Spinal cord (tissue), 9 donors: ENCODE measurements at regions not wholly inside any gene's neighbourhood (a gene's known extent, or its start where the extent isn't known, plus 50 kb on each side); places are given as distances from the start of the nearest gene placed in this dataset.
"Not testable (repeated sequence)": the region's sequence is repeated elsewhere in the genome, so short reads cannot be mapped to it uniquely, and the experiment has no call there.

Experiments
- DNase-seq, 6 donors: peaks; one replicate each; pipeline versions ENCODE4 v3.0.0 to v3.0.0-alpha.2; 2013 to 2015; ENCODE audit warnings: low spot score in 6 of 6, low read depth in 4 of 6
- H3K27ac ChIP-seq: one replicate; pipeline ENCODE4 v1.5.1; 2013; ENCODE audit warnings: low read depth, low read length, control low read depth
- H3K27me3 ChIP-seq: one replicate; pipeline ENCODE4 v1.6.1; 2013; ENCODE audit warnings: low read length; ENCODE audit not compliant: control insufficient read depth, insufficient read depth
- H3K36me3 ChIP-seq: one replicate; pipeline ENCODE4 v1.6.1; 2013; ENCODE audit warnings: low read length; ENCODE audit not compliant: control insufficient read depth, insufficient read depth
- H3K4me1 ChIP-seq: one replicate; pipeline ENCODE4 v1.6.1; 2013; ENCODE audit warnings: low read length; ENCODE audit not compliant: control insufficient read depth, insufficient read depth
- H3K4me3 ChIP-seq: one replicate; pipeline ENCODE4 v1.5.1; 2013; ENCODE audit warnings: low read depth, low read length, control low read depth
- H3K9me3 ChIP-seq: one replicate; pipeline ENCODE4 v1.6.1; 2013; ENCODE audit warnings: low read length; ENCODE audit not compliant: control insufficient read depth, insufficient read depth
- WGBS: methylation state at CpG from one replicate; pipeline ENCODE4 v1.1.5; 2013; ENCODE audit warnings: missing lambda C conversion rate; ENCODE audit not compliant: insufficient coverage; 5-methylcytosine and 5-hydroxymethylcytosine counted together
- donor health status: healthy.

DNA sequence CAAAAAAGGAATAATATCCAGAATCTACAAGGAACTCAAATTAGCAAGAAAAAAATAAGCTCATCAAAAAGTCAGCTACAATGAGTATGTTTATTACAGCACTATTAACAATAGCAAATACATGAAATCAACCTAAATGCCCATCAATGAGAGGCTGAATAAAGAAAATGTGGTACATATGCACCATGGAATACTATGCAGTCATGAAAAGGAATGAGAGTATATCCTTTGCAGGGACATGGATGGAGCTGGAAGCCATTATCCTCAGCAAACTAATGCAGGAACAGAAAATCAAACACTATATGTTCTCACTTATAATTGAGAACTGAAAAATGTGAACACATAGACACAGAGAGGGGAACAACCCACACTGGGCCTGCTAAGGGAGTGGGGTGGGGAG, 178.4 kb upstream of the IRS4 start:
- H3K36me3 ChIP-seq = no peaks in the 10 kb centered on the region
- DNase-seq = no peak
- H3K27ac ChIP-seq = no peak overlapping the region
- no peak overlapping the region for H3K4me3 ChIP-seq
- no peaks in the 10 kb centered on the region for H3K4me1 ChIP-seq
- peaks cover 2% of the 10 kb centered on the region for H3K9me3 ChIP-seq
- H3K27me3 ChIP-seq = no peaks in the 10 kb centered on the region

GRCh38 chrX:108903831-108904230, 167.5 kb upstream of the IRS4 start:
- 72% methylated on average over 5 of the region's 5 CpGs for WGBS
- H3K4me1 ChIP-seq = not testable (repeated sequence)

DNA sequence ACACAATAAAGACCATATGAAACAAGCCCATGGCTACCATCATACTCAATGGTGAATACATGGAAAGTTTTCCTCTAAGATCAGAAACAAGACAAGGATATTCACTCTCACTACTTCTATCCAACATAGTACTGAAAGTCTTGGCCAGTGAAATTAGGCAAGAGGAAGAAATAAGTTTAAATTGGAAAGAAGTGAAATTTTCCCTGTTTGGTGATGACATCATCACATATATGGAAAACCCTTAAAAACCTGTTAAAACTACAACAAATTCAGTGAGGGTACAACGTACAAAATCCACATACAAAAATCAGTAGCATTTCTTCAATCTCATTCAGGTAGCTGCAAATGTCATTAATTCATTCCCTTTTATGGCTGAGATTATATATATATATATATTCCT, 164.0 kb upstream of the IRS4 start:
- H3K4me3 ChIP-seq = no peak overlapping the region
- no CpG with 5 or more reads among the region's 1 CpG for WGBS
- no peaks in the 10 kb centered on the region for H3K36me3 ChIP-seq
- no peaks in the 10 kb centered on the region for H3K4me1 ChIP-seq
- no peak for DNase-seq
- no peaks in the 10 kb centered on the region for H3K27me3 ChIP-seq
- H3K27ac ChIP-seq = no peak overlapping the region
- H3K9me3 ChIP-seq = no peaks in the 10 kb centered on the region

More at GRCh38 chrX:108903831-108904230, 167.5 kb upstream of the IRS4 start:
- H3K4me3 ChIP-seq, H3K9me3 ChIP-seq, DNase-seq, H3K27ac ChIP-seq, H3K36me3 ChIP-seq, H3K27me3 ChIP-seq: not testable (repeated sequence)

DNA sequence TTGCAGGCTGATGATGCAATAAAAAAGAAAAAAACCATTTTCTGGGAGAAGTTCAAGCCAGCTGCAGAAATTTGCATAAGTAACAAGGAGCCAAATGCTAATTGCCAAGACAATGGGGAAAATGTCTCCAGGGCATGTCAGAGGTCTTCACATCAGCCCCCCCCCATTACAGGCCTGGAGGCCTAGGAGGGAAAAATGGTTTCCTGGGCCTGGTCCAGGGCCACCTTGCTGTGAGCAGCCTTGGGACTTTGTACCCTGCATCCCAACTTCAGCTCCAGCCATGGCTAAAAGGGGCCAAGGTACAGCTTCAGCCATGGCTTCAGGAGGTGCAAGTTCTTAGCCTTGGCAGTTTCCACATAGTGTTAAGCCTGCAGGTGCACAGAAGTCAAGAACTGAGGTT, 160.0 kb upstream of the IRS4 start:
- not testable (repeated sequence) for H3K9me3 ChIP-seq, H3K36me3 ChIP-seq, DNase-seq, H3K4me1 ChIP-seq, H3K4me3 ChIP-seq, H3K27ac ChIP-seq, H3K27me3 ChIP-seq

GRCh38 chrX:108892501-108892900, 156.1 kb upstream of the IRS4 start:
- no peak for DNase-seq

DNA sequence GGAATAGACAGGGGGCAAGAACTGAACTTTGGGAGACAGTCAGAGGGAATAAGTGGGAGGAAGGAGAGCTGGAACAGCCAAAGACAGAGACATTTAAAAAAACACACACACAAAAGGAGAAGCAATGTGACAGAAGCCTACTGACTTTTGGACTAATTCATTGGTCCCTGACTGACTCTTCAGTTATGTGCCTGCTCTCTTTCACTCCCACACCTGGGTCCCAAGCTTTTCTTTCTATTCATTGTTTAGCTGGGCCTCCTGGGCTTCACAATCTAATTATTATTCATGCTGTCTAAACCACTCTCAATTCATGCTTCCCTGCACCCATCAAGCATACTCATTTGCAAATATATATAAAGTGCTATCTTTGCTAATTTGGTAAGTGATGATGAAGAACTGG, 139.2 kb upstream of the IRS4 start:
- Histone ChIP-seq H3K27ac (no peak overlapping the region), H3K9me3 (peaks cover 1% of the 10 kb centered on the region), H3K4me3 (no peak overlapping the region), H3K36me3 (no peaks in the 10 kb centered on the region), H3K27me3 (peaks cover 3% of the 10 kb centered on the region), H3K4me1 (no peaks in the 10 kb centered on the region)
- DNase-seq = peak in 1 of 6 donors; percentile 1

More at GRCh38 chrX:108892501-108892900, 156.1 kb upstream of the IRS4 start:
- H3K9me3 ChIP-seq = peaks cover 3% of the 10 kb centered on the region
- H3K27ac ChIP-seq = no peak overlapping the region
- H3K4me1 ChIP-seq = no peaks in the 10 kb centered on the region
- no peaks in the 10 kb centered on the region for H3K27me3 ChIP-seq
- H3K36me3 ChIP-seq = no peaks in the 10 kb centered on the region
- H3K4me3 ChIP-seq = no peak overlapping the region

DNA sequence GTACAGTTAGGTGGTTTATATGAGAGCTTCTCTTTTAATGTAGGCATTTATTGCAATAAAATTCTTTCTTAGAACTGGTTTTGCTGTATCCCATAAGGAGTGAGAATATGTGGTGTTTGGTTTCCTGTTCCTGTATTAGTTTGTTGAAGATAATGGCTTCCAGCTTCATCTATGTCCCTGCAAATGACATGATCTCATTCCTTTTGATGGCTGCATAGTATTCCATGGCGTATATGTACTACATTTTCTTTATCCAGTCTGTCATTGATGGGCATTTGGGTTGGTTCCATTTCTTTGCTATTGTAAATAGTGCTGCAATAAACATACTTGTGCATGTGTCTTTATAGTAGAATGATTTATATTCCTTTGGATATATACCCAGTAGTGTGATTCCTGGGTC, 106.7 kb upstream of the IRS4 start:
- not testable (repeated sequence) for H3K27ac ChIP-seq, H3K27me3 ChIP-seq, H3K9me3 ChIP-seq, DNase-seq, H3K4me1 ChIP-seq, H3K36me3 ChIP-seq, H3K4me3 ChIP-seq
- no CpG with 5 or more reads among the region's 1 CpG for WGBS

- H3K27ac ChIP-seq = no peak overlapping the region
- no peaks in the 10 kb centered on the region for H3K9me3 ChIP-seq
- peak in 2 of 6 donors; percentile 28 to 32 for DNase-seq
- H3K4me1 ChIP-seq = no peaks in the 10 kb centered on the region
- no peaks in the 10 kb centered on the region for H3K36me3 ChIP-seq
- no CpG with 5 or more reads among the region's 4 CpGs for WGBS
- no peak overlapping the region for H3K4me3 ChIP-seq
- H3K27me3 ChIP-seq = no peaks in the 10 kb centered on the region
Observed at GRCh38 chrX:108833993-108834392, 97.6 kb upstream of the IRS4 start.

GRCh38 chrX:108811891-108812290, 75.5 kb upstream of the IRS4 start:
- no peak overlapping the region for H3K27ac ChIP-seq
- no peak overlapping the region for H3K4me3 ChIP-seq
- H3K4me1 ChIP-seq = no peaks in the 10 kb centered on the region
- no peaks in the 10 kb centered on the region for H3K9me3 ChIP-seq
- no peaks in the 10 kb centered on the region for H3K27me3 ChIP-seq
- DNase-seq = no peak
- no peaks in the 10 kb centered on the region for H3K36me3 ChIP-seq

DNA sequence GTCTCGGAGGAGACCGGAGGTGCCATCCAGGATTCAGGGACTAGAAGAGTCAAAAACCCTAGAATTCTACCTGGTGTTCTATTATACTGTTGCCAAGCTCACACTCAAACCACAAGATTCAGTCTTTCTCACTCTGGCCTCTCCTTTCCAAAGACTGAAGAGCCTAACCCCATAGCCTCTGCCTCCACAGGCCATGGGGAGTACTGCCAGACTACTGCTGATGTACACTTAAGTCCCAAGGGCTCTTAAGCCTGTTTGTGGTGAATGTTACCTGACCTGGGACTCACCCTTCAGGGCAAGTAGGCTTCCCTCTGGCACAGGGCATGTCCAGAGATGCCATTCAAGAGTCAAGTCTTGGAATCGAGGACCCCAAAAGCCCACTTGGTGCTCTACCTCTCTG, 58.9 kb upstream of the IRS4 start:
- H3K9me3 ChIP-seq = no peaks in the 10 kb centered on the region
- H3K4me3 ChIP-seq = no peak overlapping the region
- no peak for DNase-seq
- no peak overlapping the region for H3K27ac ChIP-seq
- H3K27me3 ChIP-seq = no peaks in the 10 kb centered on the region
- 74% methylated on average over 3 of the region's 3 CpGs for WGBS
- H3K36me3 ChIP-seq = no peaks in the 10 kb centered on the region
- no peaks in the 10 kb centered on the region for H3K4me1 ChIP-seq
